ENCODE measurements at regions not wholly inside any gene's neighbourhood (a gene's known extent, or its start where the extent isn't known, plus 50 kb on each side); places are given as distances from the start of the nearest gene placed in this dataset.

DNA sequence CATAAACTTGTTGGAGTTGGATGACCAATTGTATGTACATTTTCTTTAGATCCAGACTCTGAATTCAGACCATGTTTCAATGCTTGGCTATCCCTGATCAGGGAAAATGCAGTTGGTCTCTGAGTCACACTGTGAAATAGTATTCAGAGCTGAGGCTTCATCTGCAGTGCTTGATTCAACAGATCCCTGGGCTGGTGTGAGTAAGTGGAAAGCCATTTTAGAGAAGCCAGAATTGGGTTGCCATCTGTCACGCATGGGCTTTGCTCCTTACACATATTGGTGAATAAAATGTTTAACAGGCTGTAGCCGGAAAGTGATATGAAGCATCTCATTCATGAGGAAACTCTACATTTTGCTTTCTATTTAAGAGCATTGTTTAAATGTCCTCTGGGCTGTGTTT is 50.0 kb upstream of the ACYP2 start:
- TF ChIP-seq POLR2AphosphoS5 (IDR thresholded peaks at IDR 0.05) (no peak), EP300 (IDR thresholded peaks at IDR 0.05; ENCODE audit: low read depth) (no peak), POLR2A (IDR thresholded peaks at IDR 0.05) (no peak), CTCF (IDR thresholded peaks at IDR 0.05) (no peak)
- H3K27me3 ChIP-seq = no peaks in the 10 kb centered on the region
- DNase-seq = no peak
- no peaks in the 10 kb centered on the region for H3K9me3 ChIP-seq
- H3K36me3 ChIP-seq = no peaks in the 10 kb centered on the region
- H3K4me3 ChIP-seq = no peak overlapping the region
- H3K4me1 ChIP-seq = no peaks in the 10 kb centered on the region
- H3K27ac ChIP-seq = no peak overlapping the region
- 68 to 87% methylated on average over 2 of the region's 2 CpGs for WGBS, 2 donors (ENCODE audit: low coverage in 1 of 2)
- intact Hi-C loops (cut with DNase I; ENCODE audit: low total_unique reads) (no loop called here), in situ Hi-C loops (cut with MboI; ENCODE audit: low pct_ligation_motif_present in 1 of 4, low pct_unique_long_range_greater_than_20kb in 1 of 4, low sequenced_read_pairs in 3 of 4) (no loop called here)

GRCh38 chr2:54063967-54064535 is 51.4 kb upstream of the ACYP2 start:
- intact Hi-C loops (cut with DNase I; ENCODE audit: low total_unique reads) (no loop called here), in situ Hi-C loops (cut with MboI; ENCODE audit: low pct_ligation_motif_present in 1 of 4, low pct_unique_long_range_greater_than_20kb in 1 of 4, low sequenced_read_pairs in 3 of 4) (no loop called here)
- TF ChIP-seq CTCF (IDR thresholded peaks at IDR 0.05) (no peak), EP300 (IDR thresholded peaks at IDR 0.05; ENCODE audit: low read depth) (no peak), POLR2AphosphoS5 (IDR thresholded peaks at IDR 0.05) (no peak), POLR2A (IDR thresholded peaks at IDR 0.05) (no peak)
- Histone ChIP-seq H3K4me1 (no peaks in the 10 kb centered on the region), H3K27ac (no peak overlapping the region), H3K36me3 (no peaks in the 10 kb centered on the region), H3K9me3 (no peaks in the 10 kb centered on the region), H3K27me3 (no peaks in the 10 kb centered on the region), H3K4me3 (no peak overlapping the region)
- no peak for DNase-seq
- WGBS, 2 donors (ENCODE audit: low coverage in 1 of 2) = 79 to 94% methylated on average over 2 to 3 of the region's 3 CpGs

GRCh38 chr2:54062401-54062800 is 53.0 kb upstream of the ACYP2 start:
- H3K4me3 ChIP-seq = no peak overlapping the region
- TF ChIP-seq POLR2A (IDR thresholded peaks at IDR 0.05) = no peak
- TF ChIP-seq EP300 (IDR thresholded peaks at IDR 0.05; ENCODE audit: low read depth) = no peak
- no peak for TF ChIP-seq CTCF (IDR thresholded peaks at IDR 0.05)
- no peak for TF ChIP-seq POLR2AphosphoS5 (IDR thresholded peaks at IDR 0.05)
- H3K9me3 ChIP-seq = no peaks in the 10 kb centered on the region
- intact Hi-C loops (cut with DNase I; ENCODE audit: low total_unique reads) (no loop called here), in situ Hi-C loops (cut with MboI; ENCODE audit: low pct_ligation_motif_present in 1 of 4, low pct_unique_long_range_greater_than_20kb in 1 of 4, low sequenced_read_pairs in 3 of 4) (no loop called here)
- no peak overlapping the region for H3K27ac ChIP-seq
- no peaks in the 10 kb centered on the region for H3K36me3 ChIP-seq
- WGBS, 2 donors (ENCODE audit: low coverage in 1 of 2) = 88 to 100% methylated on average over 1 of the region's 1 CpG
- H3K27me3 ChIP-seq = no peaks in the 10 kb centered on the region
- no peaks in the 10 kb centered on the region for H3K4me1 ChIP-seq
- no peak for DNase-seq

DNA sequence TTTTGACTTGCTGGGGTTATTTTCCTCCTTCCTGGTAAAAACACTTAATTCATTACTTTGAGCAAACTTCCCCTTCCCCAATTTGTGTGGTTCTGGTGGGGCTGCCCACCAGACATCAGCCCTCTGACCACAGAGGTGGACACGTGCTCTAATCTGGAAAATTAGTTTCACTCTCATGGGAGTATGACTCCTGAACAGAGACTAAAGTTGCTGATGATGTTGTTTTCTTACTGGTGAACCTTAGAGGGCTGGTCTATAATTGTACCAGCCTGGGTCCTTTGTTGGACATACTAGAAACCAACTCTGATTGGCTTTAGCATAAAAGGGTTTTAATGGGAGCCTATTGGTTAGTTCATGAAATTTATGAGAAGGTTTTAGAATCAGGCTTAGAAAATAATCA is 54.1 kb upstream of the ACYP2 start:
- WGBS, 2 donors (ENCODE audit: low coverage in 1 of 2) = 80% methylated on average over 1 of the region's 1 CpG; no CpG with 5 or more reads in 1 of the 2 donors
- in situ Hi-C loops (cut with MboI; ENCODE audit: low pct_ligation_motif_present in 1 of 4, low pct_unique_long_range_greater_than_20kb in 1 of 4, low sequenced_read_pairs in 3 of 4) (no loop called here), intact Hi-C loops (cut with DNase I; ENCODE audit: low total_unique reads) (no loop called here)
- H3K9me3 ChIP-seq = no peaks in the 10 kb centered on the region
- TF ChIP-seq POLR2A (IDR thresholded peaks at IDR 0.05) (no peak), POLR2AphosphoS5 (IDR thresholded peaks at IDR 0.05) (no peak), EP300 (IDR thresholded peaks at IDR 0.05; ENCODE audit: low read depth) (no peak), CTCF (IDR thresholded peaks at IDR 0.05) (no peak)
- DNase-seq = no peak
- no peaks in the 10 kb centered on the region for H3K36me3 ChIP-seq
- no peak overlapping the region for H3K27ac ChIP-seq
- no peak overlapping the region for H3K4me3 ChIP-seq
- no peaks in the 10 kb centered on the region for H3K4me1 ChIP-seq
- no peaks in the 10 kb centered on the region for H3K27me3 ChIP-seq

Measured in transverse colon (tissue), 4 donors.